Esophagus squamous epithelium (tissue), 4 donors: ENCODE measurements at regions not wholly inside any gene's neighbourhood (a gene's known extent, or its start where the extent isn't known, plus 50 kb on each side); places are given as distances from the start of the nearest gene placed in this dataset.

Experiments
- CTCF ChIP-seq, 6 experiments: fragments of 450-650 bp in 4 of 6; fragments of 200-600 bp in 2 of 6; sonication (generic) in 2 of 6; IDR thresholded peaks; one replicate each; pipeline ENCODE4 v1.5.1; 2016 to 2019; ENCODE audit warnings: antibody characterized with exemption in 6 of 6, mild to moderate bottlenecking in 4 of 6, moderate library complexity in 4 of 6
- POLR2A ChIP-seq, 4 donors: fragments of 450-650 bp; IDR thresholded peaks; one replicate each; pipeline ENCODE4 v1.6.1; 2017; ENCODE audit warnings: antibody characterized with exemption in 4 of 4, mild to moderate bottlenecking in 4 of 4, moderate library complexity in 3 of 4

- TF ChIP-seq CTCF (IDR thresholded peaks at IDR 0.05) (no peak), POLR2A (IDR thresholded peaks at IDR 0.05) (no peak)
Observed at GRCh38 chr1:171431994-171432393, 53.3 kb upstream of the PRRC2C start.
